ENCODE measurements at regions not wholly inside any gene's neighbourhood (a gene's known extent, or its start where the extent isn't known, plus 50 kb on each side); places are given as distances from the start of the nearest gene placed in this dataset.

- Mint-ChIP-seq H3K27ac (no peak overlapping the region), H3K36me3 (ENCODE audit: low read depth) (no peaks in the 10 kb centered on the region), H3K27me3 (ENCODE audit: low read depth) (no peaks in the 10 kb centered on the region), H3K4me1 (ENCODE audit: low read depth) (no peaks in the 10 kb centered on the region), H3K4me3 (no peak overlapping the region), H3K9me3 (no peaks in the 10 kb centered on the region)
- DNase-seq (ENCODE audit: low spot score): no peak
Measured at GRCh38 chr10:84805149-84805548, 476.8 kb downstream of the CCSER2 start.

- no peak for DNase-seq (ENCODE audit: low spot score)
- Mint-ChIP-seq H3K27me3 (ENCODE audit: low read depth) (no peaks in the 10 kb centered on the region), H3K9me3 (no peaks in the 10 kb centered on the region), H3K36me3 (ENCODE audit: low read depth) (no peaks in the 10 kb centered on the region), H3K4me3 (no peak overlapping the region), H3K27ac (no peak overlapping the region), H3K4me1 (ENCODE audit: low read depth) (no peaks in the 10 kb centered on the region)
Measured at GRCh38 chr10:84811113-84811512, 482.7 kb downstream of the CCSER2 start.

- H3K9me3 Mint-ChIP-seq: no peaks in the 10 kb centered on the region
- H3K27me3 Mint-ChIP-seq (ENCODE audit: low read depth): no peaks in the 10 kb centered on the region
- H3K4me1 Mint-ChIP-seq (ENCODE audit: low read depth): no peaks in the 10 kb centered on the region
- no peaks in the 10 kb centered on the region for H3K36me3 Mint-ChIP-seq (ENCODE audit: low read depth)
- no peak for DNase-seq (ENCODE audit: low spot score)
- no peak overlapping the region for H3K27ac Mint-ChIP-seq
- no peak overlapping the region for H3K4me3 Mint-ChIP-seq
Measured at GRCh38 chr10:84818961-84819360, 490.6 kb downstream of the CCSER2 start.

DNA sequence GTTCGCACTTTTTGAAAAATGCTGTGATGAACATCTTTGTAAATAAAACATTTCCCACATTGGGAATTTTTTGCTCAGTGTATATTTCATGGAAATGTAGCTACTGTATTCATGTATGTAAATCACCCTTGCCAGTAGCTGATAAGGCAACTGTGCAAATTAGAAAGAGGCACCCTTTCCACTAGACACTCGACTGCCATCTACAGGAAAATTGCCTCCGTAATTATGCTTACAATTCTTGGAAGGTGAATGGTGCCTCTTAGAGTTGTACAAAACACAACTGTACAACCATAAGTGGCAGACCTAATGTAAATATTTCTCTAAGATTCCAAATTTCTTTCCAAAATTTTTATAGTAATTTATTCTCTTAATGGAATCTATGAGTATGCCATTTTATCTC, 491.7 kb downstream of the CCSER2 start:
- no peaks in the 10 kb centered on the region for H3K4me1 Mint-ChIP-seq (ENCODE audit: low read depth)
- H3K27me3 Mint-ChIP-seq (ENCODE audit: low read depth): no peaks in the 10 kb centered on the region
- H3K4me3 Mint-ChIP-seq: no peak overlapping the region
- no peaks in the 10 kb centered on the region for H3K9me3 Mint-ChIP-seq
- H3K27ac Mint-ChIP-seq: no peak overlapping the region
- DNase-seq (ENCODE audit: low spot score): no peak
- no peaks in the 10 kb centered on the region for H3K36me3 Mint-ChIP-seq (ENCODE audit: low read depth)

DNA sequence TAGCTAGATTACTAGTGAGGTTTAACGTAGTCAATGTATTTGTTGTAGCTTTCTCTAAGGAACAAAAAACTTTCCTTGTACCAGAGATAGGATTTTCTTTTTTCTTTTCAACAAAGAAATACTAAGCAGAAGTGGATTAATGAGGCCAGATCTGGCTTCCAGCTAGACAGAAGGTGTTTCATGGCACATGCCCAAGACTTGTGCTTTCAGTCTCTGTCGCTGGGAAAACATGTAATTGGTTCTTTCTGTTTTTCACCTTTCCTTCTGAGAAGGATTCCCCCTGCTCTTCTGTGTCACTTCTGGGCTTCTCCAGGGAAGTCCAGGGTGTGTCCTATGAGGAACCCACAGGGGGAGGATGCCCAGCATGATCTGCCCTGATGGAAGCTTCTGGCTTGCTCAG, 492.2 kb downstream of the CCSER2 start:
- Mint-ChIP-seq H3K27me3 (ENCODE audit: low read depth) (no peaks in the 10 kb centered on the region), H3K27ac (no peak overlapping the region), H3K4me1 (ENCODE audit: low read depth) (no peaks in the 10 kb centered on the region), H3K4me3 (no peak overlapping the region), H3K36me3 (ENCODE audit: low read depth) (no peaks in the 10 kb centered on the region), H3K9me3 (no peaks in the 10 kb centered on the region)
- no peak for DNase-seq (ENCODE audit: low spot score)

DNA sequence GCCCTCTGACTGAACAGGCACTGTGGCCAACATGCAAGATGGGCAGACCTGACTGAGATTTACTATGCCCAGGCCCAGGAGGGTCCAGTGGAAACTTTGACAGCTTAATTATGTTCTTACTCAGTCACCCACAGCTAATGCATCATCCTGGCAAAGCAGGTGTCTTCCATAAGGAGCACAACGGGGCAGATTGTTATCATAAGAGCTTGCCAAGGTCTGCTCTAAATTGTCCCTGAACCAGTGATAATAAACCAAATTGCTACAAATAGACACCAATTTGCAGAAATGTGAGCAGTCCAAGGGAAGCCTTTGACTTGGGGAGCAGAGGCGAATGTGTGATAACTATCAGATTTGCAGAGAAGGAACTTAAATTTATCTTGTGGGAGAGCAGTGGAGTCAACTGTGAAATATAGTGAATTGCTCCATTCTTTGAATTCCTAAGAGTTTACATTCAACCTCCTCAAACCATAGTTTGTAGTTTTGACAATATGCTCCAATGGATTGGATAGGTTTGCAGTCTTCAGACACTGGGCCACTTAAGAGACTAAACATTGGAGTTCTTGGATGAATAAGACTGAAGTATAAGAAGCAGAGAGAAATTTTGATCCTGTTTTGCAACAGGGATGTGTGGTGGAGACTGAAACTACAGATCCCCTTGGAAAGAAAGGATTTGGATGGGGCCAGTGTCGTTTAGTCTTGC, 494.7 kb downstream of the CCSER2 start:
- no peaks in the 10 kb centered on the region for H3K36me3 Mint-ChIP-seq (ENCODE audit: low read depth)
- no peak overlapping the region for H3K4me3 Mint-ChIP-seq
- H3K27ac Mint-ChIP-seq: no peak overlapping the region
- no peaks in the 10 kb centered on the region for H3K9me3 Mint-ChIP-seq
- DNase-seq (ENCODE audit: low spot score): no peak
- no peaks in the 10 kb centered on the region for H3K4me1 Mint-ChIP-seq (ENCODE audit: low read depth)
- H3K27me3 Mint-ChIP-seq (ENCODE audit: low read depth): no peaks in the 10 kb centered on the region

DNA sequence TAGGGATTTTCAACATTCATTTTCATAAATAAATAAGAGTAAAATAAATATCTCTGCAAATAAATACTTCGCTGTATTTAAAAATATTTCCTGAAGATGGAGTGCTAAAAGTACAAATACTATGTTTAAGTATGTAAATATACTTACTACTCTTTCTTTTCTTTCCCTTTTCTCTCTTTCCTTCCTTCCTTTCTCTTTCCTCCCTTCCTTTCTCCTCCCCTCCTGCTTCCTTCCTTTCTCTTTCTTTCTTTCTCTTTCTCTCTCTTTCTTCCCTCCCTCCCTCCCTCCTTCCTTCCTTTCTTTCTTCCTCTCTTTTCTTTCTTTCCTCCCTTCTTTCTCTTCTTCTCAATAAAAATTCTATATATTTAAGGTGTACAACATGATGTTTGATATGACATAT, 496.1 kb downstream of the CCSER2 start:
- H3K4me1 Mint-ChIP-seq (ENCODE audit: low read depth): no peaks in the 10 kb centered on the region
- DNase-seq (ENCODE audit: low spot score): no peak
- no peak overlapping the region for H3K4me3 Mint-ChIP-seq
- H3K36me3 Mint-ChIP-seq (ENCODE audit: low read depth): no peaks in the 10 kb centered on the region
- no peak overlapping the region for H3K27ac Mint-ChIP-seq
- no peaks in the 10 kb centered on the region for H3K27me3 Mint-ChIP-seq (ENCODE audit: low read depth)
- no peaks in the 10 kb centered on the region for H3K9me3 Mint-ChIP-seq

DNA sequence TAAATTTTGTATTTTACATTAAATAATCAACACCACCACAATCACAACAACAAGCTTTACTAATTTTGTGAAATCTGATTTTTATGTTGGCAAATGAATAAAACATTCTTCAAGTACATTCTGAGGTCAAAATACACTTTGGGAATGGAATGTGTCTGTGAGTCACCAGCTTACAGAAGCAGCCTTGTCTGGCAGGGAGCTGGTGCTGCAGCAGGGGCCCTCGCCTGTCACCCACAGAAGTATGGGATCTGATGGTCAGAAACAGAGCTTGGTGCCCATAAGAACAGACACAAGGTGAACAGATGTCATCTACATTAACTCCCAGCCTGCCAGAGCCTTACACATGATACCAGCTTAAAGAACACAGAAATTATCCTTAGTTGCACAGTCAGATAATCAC, 496.9 kb downstream of the CCSER2 start:
- no peaks in the 10 kb centered on the region for H3K4me1 Mint-ChIP-seq (ENCODE audit: low read depth)
- H3K4me3 Mint-ChIP-seq: no peak overlapping the region
- no peak overlapping the region for H3K27ac Mint-ChIP-seq
- no peaks in the 10 kb centered on the region for H3K9me3 Mint-ChIP-seq
- no peaks in the 10 kb centered on the region for H3K36me3 Mint-ChIP-seq (ENCODE audit: low read depth)
- H3K27me3 Mint-ChIP-seq (ENCODE audit: low read depth): no peaks in the 10 kb centered on the region
- DNase-seq (ENCODE audit: low spot score): no peak

- Mint-ChIP-seq H3K4me3 (no peak overlapping the region), H3K4me1 (ENCODE audit: low read depth) (no peaks in the 10 kb centered on the region), H3K27ac (no peak overlapping the region), H3K27me3 (ENCODE audit: low read depth) (peaks cover 2% of the 10 kb centered on the region), H3K9me3 (no peaks in the 10 kb centered on the region), H3K36me3 (ENCODE audit: low read depth) (no peaks in the 10 kb centered on the region)
- DNase-seq (ENCODE audit: low spot score): no peak
Measured at GRCh38 chr10:84826704-84827103, 498.3 kb downstream of the CCSER2 start.

DNA sequence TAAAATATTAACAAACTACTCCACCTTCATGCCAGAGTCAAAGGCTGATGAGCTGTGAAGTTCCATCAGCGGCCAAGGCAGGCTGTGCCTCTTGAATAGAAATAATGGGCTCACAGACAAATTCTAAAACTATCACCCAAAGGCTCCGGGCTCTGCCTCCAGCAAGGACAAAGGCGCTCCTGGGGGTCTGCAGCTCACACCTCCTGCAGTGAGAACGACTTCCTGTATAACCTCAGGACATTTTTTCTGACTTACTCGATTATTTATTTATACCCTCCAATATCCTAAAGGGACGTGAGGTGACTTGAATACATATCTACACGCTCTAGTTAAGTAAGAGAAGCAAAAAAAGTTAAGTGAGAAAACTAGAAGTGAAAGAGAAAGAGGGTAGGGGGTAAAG, 500.7 kb downstream of the CCSER2 start:
- Mint-ChIP-seq H3K27me3 (ENCODE audit: low read depth) (peaks cover 2% of the 10 kb centered on the region), H3K4me1 (ENCODE audit: low read depth) (no peaks in the 10 kb centered on the region), H3K27ac (no peak overlapping the region), H3K36me3 (ENCODE audit: low read depth) (no peaks in the 10 kb centered on the region), H3K4me3 (no peak overlapping the region), H3K9me3 (no peaks in the 10 kb centered on the region)
- no peak for DNase-seq (ENCODE audit: low spot score)

DNA sequence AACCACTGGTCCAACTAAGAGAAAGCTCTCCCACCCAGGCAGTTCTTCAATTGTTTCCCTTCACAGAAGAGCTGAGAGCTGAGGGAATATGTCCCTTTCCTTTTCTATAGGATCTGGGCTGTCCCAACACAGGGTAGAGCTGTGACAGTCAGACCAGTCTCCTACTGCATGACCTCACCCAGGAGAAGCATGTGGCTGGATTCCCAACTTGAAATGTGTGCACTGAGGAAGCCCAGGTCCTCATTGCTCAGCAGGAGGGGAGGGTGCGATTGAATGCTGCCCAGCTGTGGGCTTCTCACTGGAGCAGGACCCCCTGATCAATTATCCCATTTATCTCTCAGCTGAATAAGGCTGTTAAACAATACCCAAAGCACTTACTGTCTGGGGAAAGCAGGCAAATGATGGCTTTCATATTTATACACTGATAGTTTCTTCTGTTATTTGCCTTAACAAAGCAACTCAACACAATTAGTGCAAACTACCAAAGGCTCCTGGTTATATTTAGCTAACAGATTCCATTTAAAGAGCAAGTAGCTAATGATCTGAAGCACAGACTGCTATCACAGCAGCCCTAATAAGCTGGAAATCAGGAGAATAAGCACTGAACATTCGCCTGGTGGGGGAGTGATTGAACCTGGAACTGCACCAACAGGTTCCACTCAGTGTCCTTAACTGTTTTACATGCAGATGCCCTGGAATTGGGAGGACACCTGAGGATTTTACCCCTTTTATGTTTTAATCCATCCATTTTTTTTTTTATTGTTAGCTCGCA, 508.8 kb downstream of the CCSER2 start:
- no peaks in the 10 kb centered on the region for H3K9me3 Mint-ChIP-seq
- no peaks in the 10 kb centered on the region for H3K27me3 Mint-ChIP-seq (ENCODE audit: low read depth)
- H3K36me3 Mint-ChIP-seq (ENCODE audit: low read depth): no peaks in the 10 kb centered on the region
- no peaks in the 10 kb centered on the region for H3K4me1 Mint-ChIP-seq (ENCODE audit: low read depth)
- H3K27ac Mint-ChIP-seq: no peak overlapping the region
- H3K4me3 Mint-ChIP-seq: no peak overlapping the region
- DNase-seq (ENCODE audit: low spot score): no peak

DNA sequence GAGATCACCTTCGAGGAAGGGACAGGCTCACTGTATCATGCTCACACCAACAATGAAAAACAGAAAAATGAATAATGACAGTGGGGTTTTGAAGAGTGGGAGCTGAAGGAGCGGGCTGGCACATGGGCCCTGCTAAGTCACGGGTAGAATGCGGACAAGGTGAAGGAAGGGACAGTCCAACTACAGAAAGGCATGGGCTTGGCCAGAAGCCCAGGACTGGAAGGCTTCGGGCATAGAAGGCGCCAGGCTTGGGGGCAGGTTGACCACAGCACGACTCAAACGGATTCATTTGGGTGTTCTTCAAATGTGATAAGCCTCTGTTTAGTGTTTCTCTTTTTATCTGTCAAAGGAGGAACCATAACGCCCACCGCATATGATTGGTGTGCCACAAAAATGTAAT, 509.5 kb downstream of the CCSER2 start:
- no peaks in the 10 kb centered on the region for H3K27me3 Mint-ChIP-seq (ENCODE audit: low read depth)
- H3K4me3 Mint-ChIP-seq: no peak overlapping the region
- no peak for DNase-seq (ENCODE audit: low spot score)
- no peak overlapping the region for H3K27ac Mint-ChIP-seq
- H3K4me1 Mint-ChIP-seq (ENCODE audit: low read depth): no peaks in the 10 kb centered on the region
- H3K9me3 Mint-ChIP-seq: no peaks in the 10 kb centered on the region
- no peaks in the 10 kb centered on the region for H3K36me3 Mint-ChIP-seq (ENCODE audit: low read depth)

DNA sequence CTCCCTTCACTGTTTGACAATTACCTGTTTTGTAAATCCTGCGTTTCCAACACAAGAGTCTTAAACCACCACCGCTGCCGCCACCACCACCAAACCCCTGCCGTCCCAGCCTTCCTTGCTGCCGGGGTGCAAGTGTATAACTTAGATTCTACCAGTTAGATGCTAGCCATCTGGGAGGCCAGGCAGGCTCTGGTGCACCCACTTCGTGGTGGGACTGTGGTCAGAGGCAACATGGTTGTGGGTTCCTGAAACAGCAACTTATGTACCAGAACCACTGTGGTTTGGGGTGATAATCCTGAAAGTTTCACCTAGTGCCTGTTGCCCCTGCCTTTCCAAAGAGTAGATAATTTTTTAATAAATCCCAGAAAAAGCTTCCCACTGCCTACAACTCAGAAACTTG, 510.5 kb downstream of the CCSER2 start:
- Mint-ChIP-seq H3K36me3 (ENCODE audit: low read depth) (no peaks in the 10 kb centered on the region), H3K27ac (no peak overlapping the region), H3K27me3 (ENCODE audit: low read depth) (no peaks in the 10 kb centered on the region), H3K4me1 (ENCODE audit: low read depth) (no peaks in the 10 kb centered on the region), H3K9me3 (no peaks in the 10 kb centered on the region), H3K4me3 (no peak overlapping the region)
- DNase-seq (ENCODE audit: low spot score): no peak

DNA sequence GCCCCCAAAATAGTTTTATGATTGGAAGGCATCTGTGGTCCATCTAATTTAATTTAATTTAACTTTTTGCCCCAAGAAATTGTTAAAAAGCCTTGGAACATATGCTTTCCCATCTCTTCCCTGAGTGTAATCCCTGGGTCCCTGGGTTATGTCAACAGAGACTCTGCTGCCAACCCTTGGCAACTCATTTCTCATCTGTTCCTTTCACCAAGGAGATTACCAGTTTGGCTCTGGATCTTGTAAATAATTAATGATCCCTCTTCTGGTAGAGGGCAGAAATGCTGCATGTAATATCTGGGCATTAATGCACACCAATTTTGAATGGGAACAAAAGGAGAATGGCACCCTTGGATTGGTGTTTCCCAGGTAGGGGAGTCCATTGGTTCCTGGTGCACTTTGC, 514.2 kb downstream of the CCSER2 start:
- no peaks in the 10 kb centered on the region for H3K4me1 Mint-ChIP-seq (ENCODE audit: low read depth)
- H3K27me3 Mint-ChIP-seq (ENCODE audit: low read depth): no peaks in the 10 kb centered on the region
- no peak for DNase-seq (ENCODE audit: low spot score)
- H3K27ac Mint-ChIP-seq: no peak overlapping the region
- H3K9me3 Mint-ChIP-seq: no peaks in the 10 kb centered on the region
- no peaks in the 10 kb centered on the region for H3K36me3 Mint-ChIP-seq (ENCODE audit: low read depth)
- no peak overlapping the region for H3K4me3 Mint-ChIP-seq

DNA sequence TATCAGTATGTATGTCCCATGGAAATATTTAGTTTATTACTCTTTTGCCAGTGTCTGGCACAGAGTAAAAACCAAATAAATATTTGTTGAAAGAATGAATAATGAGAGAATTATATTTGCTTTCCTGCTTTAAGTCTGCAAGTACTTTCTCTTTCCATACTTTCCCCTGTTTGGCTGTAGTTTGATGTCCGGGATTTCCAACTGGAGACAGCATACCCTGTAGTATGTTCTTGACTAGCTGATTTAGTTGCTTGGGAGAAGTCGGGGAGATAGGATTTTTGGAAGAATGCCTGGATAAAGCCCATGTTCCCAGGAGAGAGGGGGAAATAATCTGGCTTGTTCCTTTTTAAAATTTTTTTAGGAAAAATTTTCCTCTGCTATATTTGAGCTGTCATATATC, 516.1 kb downstream of the CCSER2 start:
- H3K27me3 Mint-ChIP-seq (ENCODE audit: low read depth): no peaks in the 10 kb centered on the region
- H3K36me3 Mint-ChIP-seq (ENCODE audit: low read depth): no peaks in the 10 kb centered on the region
- no peak for DNase-seq (ENCODE audit: low spot score)
- no peaks in the 10 kb centered on the region for H3K4me1 Mint-ChIP-seq (ENCODE audit: low read depth)
- no peak overlapping the region for H3K27ac Mint-ChIP-seq
- H3K4me3 Mint-ChIP-seq: no peak overlapping the region
- H3K9me3 Mint-ChIP-seq: no peaks in the 10 kb centered on the region
